ENCODE measurements at regions not wholly inside any gene's neighbourhood (a gene's known extent, or its start where the extent isn't known, plus 50 kb on each side); places are given as distances from the start of the nearest gene placed in this dataset.

GRCh38 chr4:118585015-118585414, 100.2 kb upstream of the METTL14 start:
- DNase-seq (ENCODE audit: low spot score in 2 of 2) = no peak
- TF ChIP-seq EP300 (IDR thresholded peaks at IDR 0.05) (no peak), POLR2A (IDR thresholded peaks at IDR 0.05) (no peak), CTCF (IDR thresholded peaks at IDR 0.05) (no peak)
- no peak overlapping the region for H3K27ac ChIP-seq

GRCh38 chr4:118586357-118586790, 98.8 kb upstream of the METTL14 start:
- no peak for TF ChIP-seq POLR2A (IDR thresholded peaks at IDR 0.05)
- no peak for TF ChIP-seq EP300 (IDR thresholded peaks at IDR 0.05)
- no peak for TF ChIP-seq CTCF (IDR thresholded peaks at IDR 0.05)
- H3K27ac ChIP-seq = no peak overlapping the region
- DNase-seq (ENCODE audit: low spot score in 2 of 2) = no peak
- H3K9me3 ChIP-seq = no peaks in the 10 kb centered on the region
- peaks cover 0 to 12% of the 10 kb centered on the region in 2 donors for H3K27me3 ChIP-seq
- peaks cover 0 to 8% (median 3%) of the 10 kb centered on the region in 4 donors for H3K4me1 ChIP-seq
- WGBS, 2 donors = 61 to 65% methylated on average over 6 of the region's 6 CpGs
- no peaks in the 10 kb centered on the region for H3K36me3 ChIP-seq
- no peak overlapping the region for H3K4me3 ChIP-seq

More at GRCh38 chr4:118585015-118585414, 100.2 kb upstream of the METTL14 start:
- Histone ChIP-seq H3K27me3 (peaks cover 0 to 12% of the 10 kb centered on the region in 2 donors), H3K4me3 (no peak overlapping the region), H3K36me3 (no peaks in the 10 kb centered on the region), H3K4me1 (peaks cover 0 to 8% (median 0%) of the 10 kb centered on the region in 4 donors), H3K9me3 (no peaks in the 10 kb centered on the region)
- WGBS, 2 donors = 78 to 80% methylated on average over 5 of the region's 5 CpGs

GRCh38 chr4:118587116-118587831, 97.9 kb upstream of the METTL14 start:
- 56 to 57% methylated on average over 9 of the region's 9 CpGs for WGBS, 2 donors
- no peaks in the 10 kb centered on the region for H3K36me3 ChIP-seq
- no peak for DNase-seq (ENCODE audit: low spot score in 2 of 2)
- no peaks in the 10 kb centered on the region for H3K9me3 ChIP-seq
- H3K27ac ChIP-seq = no peak overlapping the region
- H3K27me3 ChIP-seq = peaks cover 0 to 12% of the 10 kb centered on the region in 2 donors
- TF ChIP-seq CTCF (IDR thresholded peaks at IDR 0.05) (no peak), EP300 (IDR thresholded peaks at IDR 0.05) (no peak), POLR2A (IDR thresholded peaks at IDR 0.05) (no peak)
- peaks cover 0 to 8% (median 3%) of the 10 kb centered on the region in 4 donors for H3K4me1 ChIP-seq
- H3K4me3 ChIP-seq = no peak overlapping the region

GRCh38 chr4:118587946-118588345, 97.2 kb upstream of the METTL14 start:
- peaks cover 0 to 8% (median 3%) of the 10 kb centered on the region in 4 donors for H3K4me1 ChIP-seq
- no peaks in the 10 kb centered on the region for H3K36me3 ChIP-seq
- 78 to 87% methylated on average over 4 of the region's 4 CpGs for WGBS, 2 donors
- no peaks in the 10 kb centered on the region for H3K9me3 ChIP-seq
- H3K27me3 ChIP-seq = peaks cover 0 to 12% of the 10 kb centered on the region in 2 donors
- TF ChIP-seq POLR2A (IDR thresholded peaks at IDR 0.05) (no peak), CTCF (IDR thresholded peaks at IDR 0.05) (no peak), EP300 (IDR thresholded peaks at IDR 0.05) (no peak)
- no peak for DNase-seq (ENCODE audit: low spot score in 2 of 2)
- H3K4me3 ChIP-seq = no peak overlapping the region
- no peak overlapping the region for H3K27ac ChIP-seq

- no peak overlapping the region for H3K27ac ChIP-seq
- peaks cover 0 to 3% (median 0%) of the 10 kb centered on the region in 3 donors for H3K36me3 ChIP-seq
- no peaks in the 10 kb centered on the region for H3K9me3 ChIP-seq
- H3K27me3 ChIP-seq = peaks cover 0 to 4% of the 10 kb centered on the region in 2 donors
- TF ChIP-seq EP300 (IDR thresholded peaks at IDR 0.05) (no peak), CTCF (IDR thresholded peaks at IDR 0.05) (no peak), POLR2A (IDR thresholded peaks at IDR 0.05) (no peak)
- H3K4me1 ChIP-seq = peaks cover 0 to 8% (median 3%) of the 10 kb centered on the region in 4 donors
- WGBS, 2 donors = 84% methylated on average over 9 of the region's 9 CpGs
- H3K4me3 ChIP-seq = no peak overlapping the region
- DNase-seq (ENCODE audit: low spot score in 2 of 2) = no peak
Measured at GRCh38 chr4:118589471-118590055, 95.6 kb upstream of the METTL14 start.
